A549 (cell line): ENCODE measurements at regions not wholly inside any gene's neighbourhood (a gene's known extent, or its start where the extent isn't known, plus 50 kb on each side); places are given as distances from the start of the nearest gene placed in this dataset.
A peak's percentile ranks its signal among the peaks of the same experiment; 100 is the strongest.
"Not testable (repeated sequence)": the region's sequence is repeated elsewhere in the genome, so short reads cannot be mapped to it uniquely, and the experiment has no call there.

Source experiments
- ATAC-seq, 2 experiments: fragments of 200-7000 bp in 1 of 2; fragments of >200 bp in 1 of 2; cut with Nextera tagmentation in 1 of 2; cut with Tn5 transposase in 1 of 2; 3 replicates each; pipeline versions ENCODE4 v1.8.0 to v1.9.1; 2018 to 2020; ENCODE audit warnings: mild to moderate bottlenecking in 1 of 2, moderate library complexity in 1 of 2
- CTCF ChIA-PET: fragments of 300-600 bp; sonication (Branson Sonifier 250); formaldehyde crosslinking; extraction: SDS; loops from one replicate; lab custom pipeline; 2021; ENCODE audit warnings: antibody characterized with exemption, inconsistent platforms; lab: Yijun Ruan, JAX
- POLR2A ChIA-PET: fragments of 350-600 bp; formaldehyde crosslinking; extraction: SDS; loops from one replicate; lab custom pipeline; 2021; ENCODE audit warnings: antibody characterized with exemption, inconsistent platforms; lab: Yijun Ruan, JAX
- DNase-seq, 2 experiments: peaks; one replicate each; pipeline versions ENCODE4 v3.0.0 to v3.0.0-alpha.2; 2011 to 2016; ENCODE audit warnings: low read depth in 1 of 2, low spot score in 1 of 2
- FAIRE-seq: peaks from 2 replicates; lab custom pipeline; 2011; peaks lifted over from hg19 to GRCh38; lab: Jason Lieb, UNC
- H3K27ac ChIP-seq, 2 experiments: fragments of >200 bp; sonication (Bioruptor Twin); formaldehyde crosslinking; 3 replicates each; pipeline ENCODE4 v1.5.1; 2016 to 2017
- H3K4me1 ChIP-seq: fragments of >200 bp; sonication (Bioruptor Twin); formaldehyde crosslinking; 3 replicates; pipeline ENCODE4 v1.6.1; 2016
- H3K4me2 ChIP-seq: fragments of >200 bp; sonication (Bioruptor Twin); formaldehyde crosslinking; 3 replicates; pipeline ENCODE4 v1.6.1; 2016
- H3K4me3 ChIP-seq: fragments of >200 bp; sonication (Bioruptor Twin); formaldehyde crosslinking; 3 replicates; pipeline ENCODE4 v1.5.1; 2016
- H3K9me3 ChIP-seq: fragments of >200 bp; sonication (Bioruptor Twin); formaldehyde crosslinking; 3 replicates; pipeline ENCODE4 v1.6.1; 2016
- CBX2 ChIP-seq: fragments of 200-600 bp; sonication (generic); IDR thresholded peaks from 2 replicates; pipeline ENCODE4 v1.6.1; 2016; ENCODE audit warnings: low read depth, mild to moderate bottlenecking, borderline replicate concordance
- CBX8 ChIP-seq: fragments of 200-600 bp; sonication (generic); IDR thresholded peaks from 2 replicates; pipeline ENCODE4 v1.6.1; 2016
- EHMT2 ChIP-seq: fragments of 200-600 bp; sonication (generic); IDR thresholded peaks from 2 replicates; pipeline ENCODE4 v1.6.1; 2016; ENCODE audit warnings: antibody characterized with exemption, low read depth, mild to moderate bottlenecking, moderate library complexity
- FOSL2 ChIP-seq, 2 experiments: fragments of 450-650 bp in 1 of 2; fragments of >200 bp in 1 of 2; sonication (Bioruptor Twin) in 1 of 2; formaldehyde crosslinking; IDR thresholded peaks; 2 replicates each; pipeline versions ENCODE4 v1.5.0 to v1.6.1; 2016 to 2020; ENCODE audit warnings: mild to moderate bottlenecking in 1 of 2, moderate library complexity in 1 of 2
- HOXB5 ChIP-seq: fragments of 250-450 bp; sonication (Bioruptor Pico); IDR thresholded peaks from 2 replicates; pipeline ENCODE4 v1.5.0; 2020; ENCODE audit warnings: mild to moderate bottlenecking, moderate library complexity
- PHF8 ChIP-seq: fragments of 200-600 bp; sonication (generic); IDR thresholded peaks from 2 replicates; pipeline ENCODE4 v1.6.1; 2016; ENCODE audit warnings: low read depth, mild to moderate bottlenecking, antibody characterized with exemption, moderate library complexity, borderline replicate concordance
- RAD21 ChIP-seq, 2 experiments: fragments of >200 bp in 1 of 2; sonication (Bioruptor Twin) in 1 of 2; formaldehyde crosslinking in 1 of 2; IDR thresholded peaks in 1 of 2; conservative IDR thresholded peaks in 1 of 2; 2 replicates in 1 of 2; 3 replicates in 1 of 2; pipeline ENCODE4 v1.6.1; 2012 to 2018; ENCODE audit warnings: inconsistent platforms in 1 of 2
- RNF2 ChIP-seq: fragments of 200-600 bp; sonication (generic); IDR thresholded peaks from 2 replicates; pipeline ENCODE4 v1.6.1; 2016; ENCODE audit warnings: low read depth, mild to moderate bottlenecking, antibody characterized with exemption, moderate library complexity, borderline replicate concordance
- SREBF2 ChIP-seq: fragments of 450-650 bp; IDR thresholded peaks from 2 replicates; pipeline ENCODE4 v1.6.1; 2014; ENCODE audit warnings: mild to moderate bottlenecking, moderate library complexity
- ZC3H11A ChIP-seq: fragments of 450-650 bp; IDR thresholded peaks from 2 replicates; pipeline ENCODE4 v1.6.1; 2014; ENCODE audit warnings: antibody characterized with exemption, mild to moderate bottlenecking
- WGBS: methylation state at CpG from one replicate; pipeline ENCODE4 v1.1.6; 2017; ENCODE audit errors: missing lambda C conversion rate; 5-methylcytosine and 5-hydroxymethylcytosine counted together
- TF ChIP-seq, protein P1 (sequence below): fragments of 200-600 bp; sonication (generic); IDR thresholded peaks from 2 replicates; pipeline ENCODE4 v1.6.1; 2016; ENCODE audit warnings: antibody characterized with exemption, mild to moderate bottlenecking, moderate library complexity
- TF ChIP-seq, protein P2 (sequence below): IDR thresholded peaks from 2 replicates; pipeline ENCODE4 v1.6.1; 2012
- TF ChIP-seq, protein P3 (sequence below): fragments of >200 bp; sonication (Bioruptor Twin); formaldehyde crosslinking; IDR thresholded peaks from 2 replicates; pipeline ENCODE4 v1.6.1; 2016
- TF ChIP-seq, protein P4 (sequence below): IDR thresholded peaks from 2 replicates; pipeline ENCODE4 v1.6.1; 2012

DNA sequence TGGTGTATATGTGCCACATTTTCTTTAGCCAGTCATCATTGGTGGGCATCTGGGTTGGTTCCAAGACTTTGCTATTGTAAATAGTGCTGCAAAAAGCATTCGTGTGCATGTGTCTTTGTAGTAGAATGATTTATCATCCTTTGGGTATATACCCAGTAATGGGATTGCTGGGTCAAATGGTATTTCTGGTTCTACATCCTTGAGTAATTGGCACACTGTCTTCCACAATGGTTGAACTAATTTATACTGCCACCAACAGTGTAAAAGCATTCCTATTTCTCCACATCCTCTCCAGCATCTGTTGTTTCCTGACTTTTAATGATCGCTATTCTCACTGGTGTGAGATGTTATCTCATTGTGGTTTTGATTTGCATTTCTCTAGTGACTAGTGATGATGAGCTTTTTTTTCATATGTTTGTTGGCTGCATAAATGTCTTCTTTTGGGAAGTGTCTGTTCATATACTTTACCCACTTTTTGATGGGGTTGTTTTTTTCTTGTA, 264.6 kb upstream of the ETAA1 start:
- POLR2A ChIA-PET, H3K9me3 ChIP-seq, H3K27ac ChIP-seq, H3K4me1 ChIP-seq, DNase-seq, FAIRE-seq, CTCF ChIA-PET, H3K4me2 ChIP-seq, ATAC-seq, H3K4me3 ChIP-seq: not testable (repeated sequence)
- 0 out of 2 replicates have a peak, but pooled peaks have one; percentile 9 for TF ChIP-seq PHF8
- WGBS: 56% methylated on average over 2 of the region's 2 CpGs

DNA sequence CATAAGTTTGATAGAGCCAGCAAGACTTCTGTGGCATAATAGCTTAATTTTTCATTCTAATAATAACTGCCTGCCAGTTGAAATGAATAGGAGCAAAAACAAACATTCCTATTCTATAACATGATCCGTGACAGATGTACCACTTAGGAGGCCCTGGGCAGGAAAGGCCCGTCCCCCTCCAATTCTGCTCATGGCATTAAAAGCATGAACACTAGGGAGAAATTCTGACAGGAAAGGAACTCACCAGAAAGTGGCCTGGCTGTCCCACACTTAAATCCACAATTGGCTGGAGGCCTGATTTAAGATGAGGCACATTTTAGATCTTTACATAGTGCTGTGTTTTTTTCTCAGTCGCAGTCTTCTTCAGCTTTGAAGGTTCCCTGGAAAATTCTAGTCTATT, 261.9 kb upstream of the ETAA1 start:
- DNase-seq (no peak), FAIRE-seq (no peak), ATAC-seq (no peak)
- H3K9me3 ChIP-seq: no peaks in the 10 kb centered on the region
- H3K27ac ChIP-seq: no peak overlapping the region
- 11% methylated on average over 3 of the region's 3 CpGs for WGBS
- H3K4me1 ChIP-seq: no peaks in the 10 kb centered on the region
- H3K4me3 ChIP-seq: no peak overlapping the region
- H3K4me2 ChIP-seq: no peak overlapping the region
- TF ChIP-seq, protein P1, sequence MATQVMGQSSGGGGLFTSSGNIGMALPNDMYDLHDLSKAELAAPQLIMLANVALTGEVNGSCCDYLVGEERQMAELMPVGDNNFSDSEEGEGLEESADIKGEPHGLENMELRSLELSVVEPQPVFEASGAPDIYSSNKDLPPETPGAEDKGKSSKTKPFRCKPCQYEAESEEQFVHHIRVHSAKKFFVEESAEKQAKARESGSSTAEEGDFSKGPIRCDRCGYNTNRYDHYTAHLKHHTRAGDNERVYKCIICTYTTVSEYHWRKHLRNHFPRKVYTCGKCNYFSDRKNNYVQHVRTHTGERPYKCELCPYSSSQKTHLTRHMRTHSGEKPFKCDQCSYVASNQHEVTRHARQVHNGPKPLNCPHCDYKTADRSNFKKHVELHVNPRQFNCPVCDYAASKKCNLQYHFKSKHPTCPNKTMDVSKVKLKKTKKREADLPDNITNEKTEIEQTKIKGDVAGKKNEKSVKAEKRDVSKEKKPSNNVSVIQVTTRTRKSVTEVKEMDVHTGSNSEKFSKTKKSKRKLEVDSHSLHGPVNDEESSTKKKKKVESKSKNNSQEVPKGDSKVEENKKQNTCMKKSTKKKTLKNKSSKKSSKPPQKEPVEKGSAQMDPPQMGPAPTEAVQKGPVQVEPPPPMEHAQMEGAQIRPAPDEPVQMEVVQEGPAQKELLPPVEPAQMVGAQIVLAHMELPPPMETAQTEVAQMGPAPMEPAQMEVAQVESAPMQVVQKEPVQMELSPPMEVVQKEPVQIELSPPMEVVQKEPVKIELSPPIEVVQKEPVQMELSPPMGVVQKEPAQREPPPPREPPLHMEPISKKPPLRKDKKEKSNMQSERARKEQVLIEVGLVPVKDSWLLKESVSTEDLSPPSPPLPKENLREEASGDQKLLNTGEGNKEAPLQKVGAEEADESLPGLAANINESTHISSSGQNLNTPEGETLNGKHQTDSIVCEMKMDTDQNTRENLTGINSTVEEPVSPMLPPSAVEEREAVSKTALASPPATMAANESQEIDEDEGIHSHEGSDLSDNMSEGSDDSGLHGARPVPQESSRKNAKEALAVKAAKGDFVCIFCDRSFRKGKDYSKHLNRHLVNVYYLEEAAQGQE: no peak
- TF ChIP-seq CBX8: no peak
- TF ChIP-seq HOXB5 (CRISPR knock-in tag): no peak
- TF ChIP-seq, protein P2, sequence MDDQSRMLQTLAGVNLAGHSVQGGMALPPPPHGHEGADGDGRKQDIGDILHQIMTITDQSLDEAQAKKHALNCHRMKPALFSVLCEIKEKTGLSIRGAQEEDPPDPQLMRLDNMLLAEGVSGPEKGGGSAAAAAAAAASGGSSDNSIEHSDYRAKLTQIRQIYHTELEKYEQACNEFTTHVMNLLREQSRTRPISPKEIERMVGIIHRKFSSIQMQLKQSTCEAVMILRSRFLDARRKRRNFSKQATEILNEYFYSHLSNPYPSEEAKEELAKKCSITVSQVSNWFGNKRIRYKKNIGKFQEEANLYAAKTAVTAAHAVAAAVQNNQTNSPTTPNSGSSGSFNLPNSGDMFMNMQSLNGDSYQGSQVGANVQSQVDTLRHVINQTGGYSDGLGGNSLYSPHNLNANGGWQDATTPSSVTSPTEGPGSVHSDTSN: no peak
- TF ChIP-seq, all 56 proteins: peak for 0
- POLR2A ChIA-PET: no interaction called here
- CTCF ChIA-PET: interaction anchor here (0.9 kb wide), 1 partner anchor 11 kb away, joined by 3 read pairs; no protein-coding TSS in a partner anchor

DNA sequence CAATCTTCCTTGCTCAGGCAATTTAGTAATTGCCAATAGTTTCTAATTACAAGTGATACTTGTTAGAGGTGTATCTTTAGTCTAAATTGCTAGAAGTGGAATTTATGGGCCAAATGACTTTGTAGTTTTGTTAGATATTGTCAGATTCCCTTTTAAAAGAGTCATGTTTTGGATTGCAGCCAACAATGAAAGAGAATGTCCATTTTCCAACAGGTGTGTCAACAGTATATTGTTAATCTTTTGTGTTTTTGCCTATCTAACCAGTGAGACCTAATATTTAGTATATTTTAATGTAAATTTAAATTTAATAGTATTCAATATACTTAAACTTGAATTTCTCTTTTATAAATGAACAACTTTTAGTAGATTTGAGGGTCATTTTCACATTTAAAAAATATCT, 259.4 kb upstream of the ETAA1 start:
- Histone ChIP-seq H3K4me1 (no peaks in the 10 kb centered on the region), H3K4me3 (no peak overlapping the region), H3K4me2 (no peak overlapping the region), H3K27ac (no peak overlapping the region), H3K9me3 (no peaks in the 10 kb centered on the region)
- ATAC-seq (no peak), DNase-seq (no peak), FAIRE-seq (no peak)
- TF ChIP-seq, protein P3, sequence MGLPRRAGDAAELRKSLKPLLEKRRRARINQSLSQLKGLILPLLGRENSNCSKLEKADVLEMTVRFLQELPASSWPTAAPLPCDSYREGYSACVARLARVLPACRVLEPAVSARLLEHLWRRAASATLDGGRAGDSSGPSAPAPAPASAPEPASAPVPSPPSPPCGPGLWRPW: no peak
- TF ChIP-seq, protein P1: no peak
- no peak for TF ChIP-seq EHMT2
- no peak for TF ChIP-seq ZC3H11A
- no peak for TF ChIP-seq RNF2
- TF ChIP-seq CBX2: no peak
- no peak for TF ChIP-seq HOXB5 (CRISPR knock-in tag)
- TF ChIP-seq, protein P2: no peak
- no peak for TF ChIP-seq SREBF2
- TF ChIP-seq RAD21 (conservative IDR thresholded peaks at IDR 0.05 in 1 of 2, IDR thresholded peaks at IDR 0.05 in 1 of 2): no peak
- TF ChIP-seq, protein P4, sequence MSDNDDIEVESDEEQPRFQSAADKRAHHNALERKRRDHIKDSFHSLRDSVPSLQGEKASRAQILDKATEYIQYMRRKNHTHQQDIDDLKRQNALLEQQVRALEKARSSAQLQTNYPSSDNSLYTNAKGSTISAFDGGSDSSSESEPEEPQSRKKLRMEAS: no peak
- no peak for TF ChIP-seq FOSL2 (IDR thresholded peaks at IDR 0.05)
- no peak for TF ChIP-seq FOSL2 (CRISPR knock-in tag; IDR thresholded peaks at IDR 0.05)
- ChIA-PET CTCF (no interaction called here), POLR2A (no interaction called here)
